ENCODE measurements at regions not wholly inside any gene's neighbourhood (a gene's known extent, or its start where the extent isn't known, plus 50 kb on each side); places are given as distances from the start of the nearest gene placed in this dataset.

GRCh38 chr3:95319921-95320494 lies 1257.1 kb downstream of the NSUN3 start:
- TF ChIP-seq HOXA7 (CRISPR knock-in tag; IDR thresholded peaks at IDR 0.05; ENCODE audit: borderline replicate concordance) (no peak), ZBTB20 (tag by site-specific recombination; IDR thresholded peaks at IDR 0.05) (no peak), ZNF596 (tag by site-specific recombination; IDR thresholded peaks at IDR 0.05) (no peak), ZNF629 (tag by site-specific recombination; IDR thresholded peaks at IDR 0.05) (no peak), TRIM28 (IDR thresholded peaks at IDR 0.05; ENCODE audit: borderline replicate concordance, low read length) (no peak), MYNN (tag by site-specific recombination; IDR thresholded peaks at IDR 0.05; ENCODE audit: borderline replicate concordance) (no peak), TCF7L2 (IDR thresholded peaks at IDR 0.05; ENCODE audit: borderline replicate concordance, low read depth, low read length) (no peak), CTCF (tag by site-specific recombination; IDR thresholded peaks at IDR 0.05) (no peak)

Data from HEK293 (cell line).